ENCODE measurements at regions not wholly inside any gene's neighbourhood (a gene's known extent, or its start where the extent isn't known, plus 50 kb on each side); places are given as distances from the start of the nearest gene placed in this dataset.

GRCh38 chr7:130950054-130950453 lies 216.0 kb upstream of the KLF14 start:
- Histone ChIP-seq H3K27me3 (no peaks in the 10 kb centered on the region), H3K4me3 (no peak overlapping the region), H3K36me3 (ENCODE audit: low read depth, missing control alignments) (no peaks in the 10 kb centered on the region), H3K4me1 (no peaks in the 10 kb centered on the region), H3K27ac (no peak overlapping the region), H3K9me3 (no peaks in the 10 kb centered on the region)
- TF ChIP-seq CTCF (IDR thresholded peaks at IDR 0.05) (no peak), POLR2A (IDR thresholded peaks at IDR 0.05) (no peak)
- intact Hi-C loops (cut with DNase I; ENCODE audit: low total_unique reads): no loop called here
- no peak for DNase-seq
- WGBS, 2 donors: 69 to 78% methylated on average over 1 of the region's 1 CpG

GRCh38 chr7:130950741-130951140 lies 216.7 kb upstream of the KLF14 start:
- no peak overlapping the region for H3K4me3 ChIP-seq
- no peaks in the 10 kb centered on the region for H3K27me3 ChIP-seq
- 88 to 96% methylated on average over 6 of the region's 6 CpGs for WGBS, 2 donors
- DNase-seq: no peak
- no peaks in the 10 kb centered on the region for H3K9me3 ChIP-seq
- no peak overlapping the region for H3K27ac ChIP-seq
- TF ChIP-seq POLR2A (IDR thresholded peaks at IDR 0.05) (no peak), CTCF (IDR thresholded peaks at IDR 0.05) (no peak)
- H3K4me1 ChIP-seq: no peaks in the 10 kb centered on the region
- H3K36me3 ChIP-seq (ENCODE audit: low read depth, missing control alignments): no peaks in the 10 kb centered on the region
- intact Hi-C loops (cut with DNase I; ENCODE audit: low total_unique reads): no loop called here

- intact Hi-C loops (cut with DNase I; ENCODE audit: low total_unique reads): no loop called here
- Histone ChIP-seq H3K27ac (no peak overlapping the region), H3K9me3 (no peaks in the 10 kb centered on the region), H3K4me3 (no peak overlapping the region), H3K27me3 (no peaks in the 10 kb centered on the region), H3K36me3 (ENCODE audit: low read depth, missing control alignments) (no peaks in the 10 kb centered on the region), H3K4me1 (no peaks in the 10 kb centered on the region)
- DNase-seq: no peak
- 93 to 96% methylated on average over 12 to 14 of the region's 14 CpGs for WGBS, 2 donors
- TF ChIP-seq POLR2A (IDR thresholded peaks at IDR 0.05): no peak
- no peak for TF ChIP-seq CTCF (IDR thresholded peaks at IDR 0.05)
Observed at GRCh38 chr7:130951303-130951975, 217.4 kb upstream of the KLF14 start.

GRCh38 chr7:130951976-130952876 lies 218.2 kb upstream of the KLF14 start:
- Histone ChIP-seq H3K9me3 (no peaks in the 10 kb centered on the region), H3K36me3 (ENCODE audit: low read depth, missing control alignments) (no peaks in the 10 kb centered on the region), H3K4me3 (no peak overlapping the region), H3K27ac (no peak overlapping the region), H3K4me1 (no peaks in the 10 kb centered on the region), H3K27me3 (no peaks in the 10 kb centered on the region)
- WGBS, 2 donors: 88 to 91% methylated on average over 16 of the region's 16 CpGs
- DNase-seq: no peak
- intact Hi-C loops (cut with DNase I; ENCODE audit: low total_unique reads): no loop called here
- no peak for TF ChIP-seq CTCF (IDR thresholded peaks at IDR 0.05)

All from testis (tissue), 2 donors.